ENCODE measurements at regions not wholly inside any gene's neighbourhood (a gene's known extent, or its start where the extent isn't known, plus 50 kb on each side); places are given as distances from the start of the nearest gene placed in this dataset.

- Histone ChIP-seq H3K36me3 (replicated peaks) (no peaks in the 10 kb centered on the region), H3K4me3 (ENCODE audit: low read depth, low read length) (no peak overlapping the region), H3K27ac (no peak overlapping the region), H3K27me3 (replicated peaks) (no peaks in the 10 kb centered on the region)
- TF ChIP-seq CTCF (IDR thresholded peaks at IDR 0.05; ENCODE audit: low read depth, low read length, missing control alignments), result no peak
- in situ Hi-C loops (cut with HindIII; ENCODE audit: low pct_ligation_motif_present, low sequenced_read_pairs), result no loop called here
- no peak for DNase-seq
Measured at GRCh38 chr1:108082738-108083562, 117.2 kb downstream of the SLC25A24 start.

- H3K27me3 ChIP-seq (replicated peaks), result no peaks in the 10 kb centered on the region
- DNase-seq, result no peak
- H3K27ac ChIP-seq, result no peak overlapping the region
- no peaks in the 10 kb centered on the region for H3K36me3 ChIP-seq (replicated peaks)
- in situ Hi-C loops (cut with HindIII; ENCODE audit: low pct_ligation_motif_present, low sequenced_read_pairs), result no loop called here
- H3K4me3 ChIP-seq (ENCODE audit: low read depth, low read length), result no peak overlapping the region
- TF ChIP-seq CTCF (IDR thresholded peaks at IDR 0.05; ENCODE audit: low read depth, low read length, missing control alignments), result no peak
Measured at GRCh38 chr1:108082001-108082400, 117.0 kb upstream of the VAV3 start.

GRCh38 chr1:108080448-108080847 lies 115.5 kb upstream of the VAV3 start:
- no peak overlapping the region for H3K27ac ChIP-seq
- H3K27me3 ChIP-seq (replicated peaks), result no peaks in the 10 kb centered on the region
- no peak for DNase-seq
- no peaks in the 10 kb centered on the region for H3K36me3 ChIP-seq (replicated peaks)
- H3K4me3 ChIP-seq (ENCODE audit: low read depth, low read length), result no peak overlapping the region
- no peak for TF ChIP-seq CTCF (IDR thresholded peaks at IDR 0.05; ENCODE audit: low read depth, low read length, missing control alignments)
- in situ Hi-C loops (cut with HindIII; ENCODE audit: low pct_ligation_motif_present, low sequenced_read_pairs), result no loop called here

GRCh38 chr1:108079440-108080025 lies 114.6 kb upstream of the VAV3 start:
- no peaks in the 10 kb centered on the region for H3K36me3 ChIP-seq (replicated peaks)
- no peak overlapping the region for H3K4me3 ChIP-seq (ENCODE audit: low read depth, low read length)
- in situ Hi-C loops (cut with HindIII; ENCODE audit: low pct_ligation_motif_present, low sequenced_read_pairs), result no loop called here
- H3K27me3 ChIP-seq (replicated peaks), result no peaks in the 10 kb centered on the region
- no peak for TF ChIP-seq CTCF (IDR thresholded peaks at IDR 0.05; ENCODE audit: low read depth, low read length, missing control alignments)
- no peak for DNase-seq
- H3K27ac ChIP-seq, result no peak overlapping the region

- TF ChIP-seq CTCF (IDR thresholded peaks at IDR 0.05; ENCODE audit: low read depth, low read length, missing control alignments), result no peak
- Histone ChIP-seq H3K27me3 (replicated peaks) (peaks cover 1% of the 10 kb centered on the region), H3K27ac (no peak overlapping the region), H3K4me3 (ENCODE audit: low read depth, low read length) (no peak overlapping the region), H3K36me3 (replicated peaks) (no peaks in the 10 kb centered on the region)
- in situ Hi-C loops (cut with HindIII; ENCODE audit: low pct_ligation_motif_present, low sequenced_read_pairs), result no loop called here
- no peak for DNase-seq
Measured at GRCh38 chr1:108077991-108078390, 113.0 kb upstream of the VAV3 start.
